ENCODE measurements at regions not wholly inside any gene's neighbourhood (a gene's known extent, or its start where the extent isn't known, plus 50 kb on each side); places are given as distances from the start of the nearest gene placed in this dataset.
"Not testable (repeated sequence)": the region's sequence is repeated elsewhere in the genome, so short reads cannot be mapped to it uniquely, and the experiment has no call there.

DNA sequence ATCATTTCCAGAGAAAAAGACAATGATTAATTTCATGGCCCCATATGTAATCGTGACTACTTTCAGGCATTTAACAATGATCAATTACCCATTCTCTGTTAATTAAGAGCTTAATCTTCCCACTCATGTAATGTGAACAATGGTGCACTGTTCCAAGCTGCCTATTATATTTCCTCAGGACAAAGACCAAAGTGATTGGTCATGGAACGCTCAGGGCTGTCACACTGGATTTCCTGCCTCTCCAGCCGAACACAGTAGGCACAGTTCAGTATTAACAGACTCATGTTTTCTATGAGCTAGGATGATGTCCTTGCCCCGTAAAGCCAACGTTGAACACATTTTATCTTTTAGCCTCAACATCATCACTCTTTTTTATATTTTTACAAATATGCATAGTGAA, 142.7 kb upstream of the FZD8 start:
- DNase-seq (ENCODE audit: low spot score) = no peak

DNA sequence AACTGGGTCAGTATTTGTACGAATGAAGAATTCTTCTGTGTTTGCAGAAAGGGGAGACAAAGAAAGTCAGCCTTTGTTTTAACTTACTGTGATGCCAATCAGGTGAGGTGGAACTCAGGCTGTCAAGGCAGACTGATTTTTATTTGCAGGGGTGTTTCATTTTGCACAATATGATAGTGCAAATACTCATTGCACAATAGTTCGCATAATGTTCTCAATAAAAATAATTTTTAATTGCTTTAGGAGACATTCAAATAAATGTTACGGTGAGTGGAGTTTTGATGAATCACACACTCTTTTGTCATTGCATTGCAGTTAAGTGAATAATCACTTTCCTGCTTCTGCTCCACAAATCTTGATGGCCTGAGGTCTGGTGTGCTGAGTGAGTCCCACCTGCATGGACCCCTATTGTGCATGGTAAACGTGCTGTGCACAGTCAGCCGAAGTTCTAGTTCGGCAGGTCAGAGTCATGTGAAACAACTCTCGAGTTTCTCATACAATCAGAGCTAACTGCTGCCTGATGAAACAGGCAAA, 141.3 kb upstream of the FZD8 start:
- DNase-seq (ENCODE audit: low spot score) = no peak

DNA sequence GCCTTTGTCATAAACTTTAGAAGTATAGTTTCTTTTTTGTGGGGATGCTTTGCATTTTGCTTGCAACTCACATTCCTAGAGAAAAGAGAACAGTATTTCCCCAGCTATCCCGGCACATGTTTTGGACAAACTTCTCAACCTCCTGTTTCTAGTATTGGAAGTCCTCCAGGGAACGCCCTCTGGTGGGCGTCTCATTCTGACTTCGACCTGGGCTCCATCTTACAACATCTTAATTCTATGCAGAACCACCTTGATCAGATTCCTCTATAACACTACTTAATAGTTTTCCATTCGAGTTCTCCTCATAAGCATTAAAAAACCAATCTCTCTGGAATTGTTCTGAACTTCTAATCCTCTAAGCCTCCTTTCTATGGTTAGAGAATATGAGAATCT, 139.5 kb upstream of the FZD8 start:
- DNase-seq (ENCODE audit: low spot score) = no peak

DNA sequence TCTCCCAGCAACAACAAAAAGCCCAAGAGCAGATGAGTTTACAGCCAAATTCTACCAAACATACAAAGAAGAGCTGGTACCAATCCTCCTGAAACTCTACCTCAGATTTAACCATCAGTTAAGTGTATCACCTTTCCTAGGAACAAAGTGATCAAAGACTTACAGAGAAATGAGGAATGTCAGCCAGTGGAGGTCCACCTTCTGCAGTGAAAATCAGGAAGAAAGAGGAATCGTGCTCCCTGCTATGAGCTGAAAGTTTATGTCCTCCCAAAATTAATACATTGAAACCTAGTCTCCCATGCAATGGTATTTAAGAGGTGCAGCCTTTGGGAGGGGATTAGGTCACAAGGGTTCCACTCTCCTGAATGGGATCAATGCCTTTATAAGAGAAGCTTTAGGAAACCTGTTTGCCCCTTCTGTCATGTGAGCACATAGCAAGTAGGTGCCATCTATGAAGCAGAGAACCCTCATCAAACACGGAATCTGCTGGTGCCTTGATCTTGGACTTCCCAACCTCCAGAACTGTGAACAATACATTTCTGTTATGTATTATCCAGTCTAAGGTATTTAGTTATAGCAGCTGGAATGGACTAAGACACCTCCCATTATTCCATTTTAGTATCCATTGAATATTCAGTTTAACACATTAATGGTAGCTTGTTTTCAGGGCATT, 139.0 kb upstream of the FZD8 start:
- no peak for DNase-seq (ENCODE audit: low spot score)

DNA sequence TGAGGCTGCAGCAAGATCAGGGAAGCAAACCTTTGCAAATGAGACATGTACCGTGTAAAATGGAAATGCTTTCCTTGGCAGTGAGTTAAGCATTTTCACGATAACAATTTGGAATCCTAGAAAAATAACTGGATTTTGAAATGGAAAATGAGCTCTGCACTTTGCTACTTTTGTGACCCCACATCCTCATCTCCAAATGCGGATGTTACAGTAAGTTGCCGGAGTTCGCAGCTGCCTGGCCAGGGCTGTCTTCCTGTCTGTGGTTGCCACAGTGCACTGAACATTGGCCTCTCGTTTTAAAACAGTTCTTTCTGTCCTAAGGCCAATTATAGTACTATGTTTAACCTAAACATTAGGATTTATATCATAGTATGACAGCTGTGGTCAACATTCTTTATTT, 136.2 kb upstream of the FZD8 start:
- no peak for DNase-seq (ENCODE audit: low spot score)

DNA sequence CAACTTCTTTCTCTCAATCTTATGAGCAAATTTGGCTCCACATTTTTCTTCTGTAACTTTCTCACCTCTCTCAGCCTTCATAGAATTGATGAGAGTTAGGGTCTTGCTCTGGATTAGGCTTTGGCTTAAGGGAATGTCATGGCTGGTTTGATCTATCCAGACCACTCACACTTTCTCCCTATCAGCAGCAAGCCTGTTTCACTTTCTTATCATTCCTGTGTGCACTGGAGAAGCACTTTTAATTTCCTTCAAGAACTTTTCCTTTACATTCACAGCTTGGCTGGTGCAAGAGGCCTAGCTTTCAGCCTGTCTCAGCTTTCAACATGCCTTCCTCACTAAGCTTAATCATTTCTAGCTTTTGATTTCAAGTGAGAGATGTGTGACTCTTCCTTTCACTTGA, 134.5 kb upstream of the FZD8 start:
- DNase-seq (ENCODE audit: low spot score) = not testable (repeated sequence)

DNA sequence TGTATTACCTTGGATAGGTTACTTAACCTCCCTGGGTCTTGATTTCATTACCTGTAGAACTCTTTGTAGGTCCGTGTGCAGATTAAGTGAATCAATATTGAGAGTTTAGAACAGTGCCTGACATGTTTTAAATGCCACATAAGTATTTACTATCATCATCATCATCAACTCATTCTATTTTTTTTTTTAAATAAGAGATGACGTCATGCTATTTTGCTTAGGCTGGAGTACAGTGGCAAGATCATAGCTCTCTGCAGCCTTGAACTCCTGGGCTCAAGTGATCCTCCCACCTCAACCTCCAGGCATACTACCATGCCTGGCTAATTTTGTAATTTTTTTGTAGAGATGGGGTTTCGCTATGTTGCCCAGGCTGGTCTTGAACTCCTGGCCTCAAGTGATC, 132.0 kb upstream of the FZD8 start:
- DNase-seq (ENCODE audit: low spot score) = no peak

DNA sequence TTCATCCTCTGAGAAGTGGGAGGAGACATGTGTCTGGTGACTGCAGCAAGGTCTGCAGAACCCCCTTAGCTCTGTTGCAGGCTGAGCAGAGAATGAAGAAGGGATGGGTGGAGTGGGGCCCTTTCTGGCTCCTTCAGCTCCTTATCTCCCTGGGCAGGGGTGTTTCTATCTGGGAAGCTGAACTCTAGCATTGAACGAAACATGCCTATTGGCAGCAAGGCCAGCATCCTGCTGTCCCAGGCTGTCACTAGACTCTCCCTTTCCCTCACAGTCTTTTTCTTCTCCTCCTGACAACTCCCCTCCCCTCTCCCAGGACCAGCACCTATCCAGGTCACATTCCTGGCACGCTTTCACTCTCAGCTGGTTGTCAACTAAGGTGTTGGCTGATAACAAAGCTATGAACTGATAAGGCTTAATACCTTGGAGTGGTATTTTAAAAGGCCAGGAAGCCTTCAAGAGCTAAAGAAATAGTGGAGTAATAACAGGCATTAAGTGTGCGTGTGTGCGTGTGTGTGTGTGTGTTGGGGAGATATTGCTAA, 128.8 kb upstream of the FZD8 start:
- DNase-seq (ENCODE audit: low spot score) = no peak

DNA sequence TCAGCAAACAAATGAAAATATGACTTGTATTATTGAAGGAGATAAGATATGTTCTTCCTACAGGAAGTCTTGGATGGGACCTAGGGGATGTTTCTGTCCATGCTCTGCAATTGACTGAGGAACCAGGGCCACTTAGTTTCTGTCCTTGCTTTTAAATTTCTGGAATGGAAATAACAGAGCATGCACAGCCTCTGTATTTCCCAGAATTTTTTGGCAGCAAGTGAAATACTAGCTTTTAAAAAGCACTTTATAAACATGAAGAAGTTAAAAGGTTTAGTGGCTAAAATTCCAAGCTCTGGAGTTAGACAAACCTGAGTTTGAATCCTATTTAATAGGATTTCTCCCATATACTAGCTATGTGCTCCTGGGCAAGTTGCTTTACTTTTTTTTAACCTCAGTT, 127.7 kb upstream of the FZD8 start:
- no peak for DNase-seq (ENCODE audit: low spot score)

DNA sequence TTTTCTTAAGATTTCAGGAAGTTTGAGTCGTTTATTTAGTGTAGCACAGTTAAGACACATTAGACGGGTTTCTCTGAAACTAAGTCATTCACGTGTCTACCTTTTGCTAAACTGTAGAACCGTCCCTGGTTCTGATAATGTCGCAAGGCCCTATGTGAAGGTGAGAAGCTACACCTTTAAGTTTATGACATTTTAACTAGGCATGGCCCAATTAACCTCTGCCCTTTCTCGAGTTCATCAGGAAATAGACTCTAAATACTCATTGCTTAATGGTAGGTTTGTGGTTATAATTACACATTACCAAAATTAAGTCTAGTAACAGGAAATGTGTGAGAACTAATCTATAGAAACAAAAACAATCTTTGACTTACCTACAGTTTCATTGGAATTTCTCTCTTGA, 126.6 kb upstream of the FZD8 start:
- no peak for DNase-seq (ENCODE audit: low spot score)

DNA sequence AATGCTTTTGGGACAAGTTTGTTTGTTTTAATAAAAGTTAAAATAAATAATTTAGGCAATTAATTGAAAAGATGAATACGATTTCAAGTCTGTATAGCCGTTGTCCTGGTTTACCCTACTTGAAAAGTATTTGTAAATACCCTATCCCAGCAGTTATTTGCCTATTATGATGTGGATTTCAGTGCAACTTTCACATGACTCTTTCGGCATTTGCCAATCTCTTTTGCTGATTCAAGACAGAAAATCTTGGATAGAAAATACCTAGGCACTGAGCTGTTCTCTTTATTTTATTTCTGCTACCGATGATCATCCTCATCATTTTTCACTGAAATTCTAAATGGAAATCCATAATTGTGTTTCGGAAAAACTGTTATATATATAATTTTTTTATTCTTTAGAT, 125.9 kb upstream of the FZD8 start:
- DNase-seq (ENCODE audit: low spot score) = no peak

DNA sequence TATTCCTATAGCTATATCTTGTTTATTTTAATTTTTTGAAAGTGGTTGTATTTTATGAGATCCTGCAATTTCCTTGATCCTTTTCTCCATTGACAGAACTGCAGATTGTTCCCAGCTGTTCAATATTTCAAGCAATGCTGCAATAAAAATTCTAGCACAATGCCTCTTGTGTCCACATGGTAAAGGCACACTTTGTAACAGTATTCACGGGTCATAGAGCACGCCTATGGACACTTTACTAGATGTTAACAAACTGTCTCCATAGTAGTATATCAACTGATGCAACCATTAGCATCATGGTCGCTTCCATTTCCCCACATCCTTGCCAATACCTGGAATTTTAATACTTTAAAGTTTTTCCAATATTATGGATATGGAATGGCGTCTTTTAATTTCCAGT, 123.9 kb upstream of the FZD8 start:
- no peak for DNase-seq (ENCODE audit: low spot score)

DNA sequence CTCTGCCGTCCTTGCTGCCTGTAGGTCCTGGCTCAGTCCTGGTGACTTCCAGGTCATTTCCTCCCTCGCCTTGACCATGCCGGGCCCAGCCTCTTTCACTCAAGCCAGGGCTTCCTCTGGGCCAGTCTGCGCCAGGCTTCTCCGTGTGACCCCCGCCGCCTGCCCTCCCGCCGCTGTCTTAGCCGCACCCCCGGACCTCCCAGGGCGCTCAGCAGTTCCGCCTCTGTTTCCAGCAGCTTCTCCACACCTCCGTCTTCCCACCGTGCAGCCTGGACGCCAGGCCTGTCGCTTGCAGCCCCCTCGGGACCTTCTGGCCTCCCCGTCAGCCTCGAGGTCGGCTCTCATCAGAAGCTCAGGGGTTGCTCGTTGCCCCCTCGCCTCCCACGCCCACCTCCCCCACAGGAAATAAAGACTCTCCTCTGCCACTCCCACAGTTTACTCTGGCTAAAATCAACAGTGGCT, 123.0 kb upstream of the FZD8 start:
- DNase-seq (ENCODE audit: low spot score) = no peak

DNA sequence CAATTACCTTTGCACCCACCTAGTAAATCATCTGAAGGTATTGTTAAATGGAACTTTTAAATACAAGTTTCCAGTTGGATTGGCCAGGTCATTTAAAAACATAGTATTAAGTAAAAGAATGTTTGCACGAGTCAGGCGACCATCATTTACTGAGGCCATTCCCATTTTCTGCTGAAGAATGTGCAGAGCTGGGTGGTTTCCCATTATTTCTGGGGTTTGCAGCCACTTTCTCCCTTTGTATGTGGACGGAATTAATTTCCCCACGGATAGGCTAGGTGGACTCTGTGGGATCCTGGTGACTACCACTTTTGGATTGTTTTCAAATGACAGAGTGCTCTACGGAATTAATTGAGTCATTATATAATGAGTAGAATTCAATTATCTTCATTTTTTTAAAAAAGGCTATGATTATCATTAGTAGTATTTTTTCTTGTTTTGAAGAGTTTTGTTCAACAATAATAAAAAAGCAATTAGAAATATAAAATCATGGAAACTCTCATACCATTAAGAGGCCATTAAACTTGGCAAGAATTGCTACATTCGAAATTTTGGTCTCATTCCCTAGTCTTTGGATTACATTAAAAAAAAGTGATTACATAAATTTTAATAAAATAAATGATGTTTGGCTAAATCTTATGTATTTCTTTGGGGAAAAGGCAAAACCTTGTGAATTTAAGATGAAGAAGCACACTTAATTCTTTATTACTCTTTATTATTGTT, 120.4 kb upstream of the FZD8 start:
- no peak for DNase-seq (ENCODE audit: low spot score)

DNA sequence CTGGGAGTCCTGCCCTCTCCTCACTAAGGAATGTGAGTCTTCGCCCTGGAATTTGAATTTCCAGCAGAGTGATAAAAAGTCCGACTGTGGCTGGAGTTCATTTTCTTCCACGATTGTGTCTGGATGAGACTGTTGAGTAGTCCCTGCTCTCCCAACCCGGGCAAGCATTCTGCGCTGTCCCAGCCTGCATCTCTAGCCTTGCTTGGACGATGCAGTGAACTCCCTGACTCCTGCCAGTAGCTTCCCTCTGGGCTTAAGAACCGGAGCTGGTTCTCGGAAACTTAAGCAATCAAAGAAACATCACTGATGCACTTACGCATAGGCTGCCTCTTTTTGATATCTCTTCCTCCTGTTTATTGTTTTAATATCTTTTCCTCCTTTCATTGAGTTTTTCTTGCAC, 116.0 kb upstream of the FZD8 start:
- no peak for DNase-seq (ENCODE audit: low spot score)

DNA sequence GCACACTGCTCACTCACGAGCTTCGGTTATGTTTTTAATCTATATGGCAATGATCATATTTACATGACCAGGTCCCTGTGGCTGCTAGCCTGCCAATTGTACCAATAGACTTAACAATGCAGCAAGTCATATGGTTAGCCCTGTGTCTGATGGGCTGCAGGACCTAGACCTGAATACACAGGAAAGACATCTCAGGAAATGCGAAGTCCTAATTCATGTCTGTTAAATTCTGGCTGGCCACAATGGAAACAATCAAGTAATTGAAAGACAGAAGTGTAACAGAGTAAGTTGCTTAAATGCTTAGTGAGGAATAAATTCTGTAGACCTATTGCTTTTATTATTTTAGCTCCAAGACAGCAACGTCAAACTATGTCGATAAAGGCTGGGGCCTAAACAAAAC, 112.4 kb upstream of the FZD8 start:
- no peak for DNase-seq (ENCODE audit: low spot score)

DNA sequence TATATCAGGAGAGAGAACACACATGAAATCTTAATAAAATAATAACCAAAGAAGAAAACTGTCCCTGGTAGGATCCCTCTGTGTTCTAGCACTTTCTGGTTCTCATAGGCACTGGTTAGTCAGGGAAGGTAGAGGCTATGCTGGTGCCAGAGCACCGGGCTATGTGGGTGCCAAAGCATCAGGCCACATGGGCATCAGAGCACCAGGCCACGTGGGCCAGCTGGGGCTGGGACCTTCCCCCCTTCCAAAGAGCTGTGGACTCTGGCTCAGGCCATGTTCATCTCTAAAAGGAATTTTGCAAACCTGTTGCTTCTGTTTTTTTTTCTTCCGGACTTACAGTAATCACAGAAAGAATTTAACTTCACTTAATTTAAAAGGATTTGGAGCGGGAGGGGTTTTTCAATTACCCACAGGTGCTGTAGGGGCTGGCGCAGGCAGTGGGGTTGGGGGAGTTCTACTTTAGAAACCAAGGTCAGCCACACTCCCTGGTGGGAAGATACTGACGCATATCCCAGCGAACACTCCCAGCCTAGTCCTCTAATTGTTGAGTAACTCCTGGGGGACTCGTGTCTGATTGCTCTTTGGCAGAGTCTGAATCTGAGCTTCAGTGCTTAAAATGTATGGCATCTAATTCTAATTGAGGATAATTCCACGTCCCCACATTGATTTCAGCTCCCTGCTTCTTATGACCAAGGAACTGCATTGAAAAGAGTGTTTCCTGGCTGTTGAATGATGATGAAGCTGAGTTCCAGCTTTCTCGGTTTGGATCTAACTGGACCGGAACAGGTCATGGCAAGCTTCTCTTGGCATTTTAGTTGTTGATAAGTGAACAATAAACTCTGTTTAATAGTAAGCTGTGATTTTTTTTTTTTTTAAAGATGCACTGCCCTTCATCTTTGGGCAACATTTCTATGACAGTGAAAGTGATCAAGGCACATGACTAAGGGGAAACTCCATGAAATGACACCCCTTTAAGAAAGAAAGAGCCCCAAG, 110.7 kb upstream of the FZD8 start:
- no peak for DNase-seq (ENCODE audit: low spot score)

DNA sequence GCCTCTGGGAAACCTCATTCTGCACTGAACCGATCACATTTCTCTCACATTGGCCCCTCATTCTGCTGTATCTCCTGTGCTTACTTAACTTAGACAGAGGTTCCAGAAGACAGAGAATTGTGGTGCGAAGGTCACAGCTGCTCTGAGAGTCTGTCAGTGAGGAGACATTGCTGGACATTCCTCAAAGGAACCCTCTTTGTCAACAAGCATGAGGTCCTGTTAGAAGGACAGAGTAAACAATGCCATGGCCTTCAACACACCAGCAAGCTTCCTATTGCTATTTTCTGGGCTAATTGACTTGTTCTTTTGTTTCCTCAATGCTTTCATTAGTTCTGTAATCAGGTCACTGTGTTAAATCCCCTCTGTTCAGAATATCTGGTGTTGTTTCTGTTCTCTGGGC, 109.3 kb upstream of the FZD8 start:
- no peak for DNase-seq (ENCODE audit: low spot score)

DNA sequence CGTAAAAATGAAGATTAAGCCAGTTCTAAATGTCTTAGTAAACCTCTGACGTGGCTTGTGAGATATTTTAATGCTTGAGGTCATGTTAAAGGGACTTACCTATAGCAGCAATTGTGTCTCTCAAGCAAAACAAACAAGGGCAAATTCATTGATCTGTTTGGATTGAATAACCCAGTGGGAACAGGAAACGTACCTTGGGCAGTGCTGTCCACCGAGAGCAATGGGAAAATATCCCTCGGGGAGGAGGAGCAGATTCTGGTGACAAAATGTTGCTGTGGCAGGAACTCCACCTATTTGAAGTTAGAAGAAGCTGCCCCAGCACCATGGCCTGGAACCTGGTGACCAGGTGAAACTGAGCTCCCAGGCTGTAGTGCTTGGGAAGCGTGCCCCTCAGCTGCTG, 107.1 kb upstream of the FZD8 start:
- no peak for DNase-seq (ENCODE audit: low spot score)

DNA sequence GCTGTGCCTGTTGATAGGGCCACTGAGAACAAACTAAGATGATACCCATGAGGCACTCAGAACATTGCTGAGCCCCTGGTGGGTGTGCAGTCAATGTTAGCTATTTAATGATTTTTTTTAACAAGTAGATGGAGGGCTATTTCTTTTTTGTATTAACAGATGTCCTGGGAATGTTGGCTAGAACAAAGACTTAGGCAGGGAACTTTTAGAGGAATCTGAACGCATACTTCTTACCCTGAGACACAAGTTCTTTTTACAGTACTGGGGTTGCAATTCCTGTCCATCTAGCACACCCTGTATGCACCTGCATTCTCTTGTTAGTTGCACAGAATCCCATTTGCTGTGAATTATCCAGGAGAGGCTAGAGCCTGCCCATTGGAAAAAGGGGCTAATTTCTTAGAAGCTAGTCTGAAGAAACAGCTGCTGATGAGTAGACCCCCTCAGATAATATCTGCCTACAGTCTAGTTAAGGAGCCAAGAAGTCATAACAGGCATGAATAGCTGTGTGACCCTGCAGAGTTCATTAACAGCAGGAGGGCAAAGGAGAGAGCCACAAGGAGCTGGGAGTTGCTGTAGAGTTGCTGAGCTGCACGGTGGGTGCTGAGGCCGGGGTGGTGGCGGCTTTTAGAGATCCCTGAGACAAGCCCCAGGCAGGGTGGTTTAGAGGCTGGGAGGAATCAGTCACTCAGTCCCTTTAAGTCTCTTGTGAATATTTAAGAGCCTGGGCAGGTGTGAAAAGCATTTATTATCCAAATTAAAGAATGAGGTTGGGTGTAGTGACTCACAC, 103.7 kb upstream of the FZD8 start:
- DNase-seq (ENCODE audit: low spot score) = no peak

DNA sequence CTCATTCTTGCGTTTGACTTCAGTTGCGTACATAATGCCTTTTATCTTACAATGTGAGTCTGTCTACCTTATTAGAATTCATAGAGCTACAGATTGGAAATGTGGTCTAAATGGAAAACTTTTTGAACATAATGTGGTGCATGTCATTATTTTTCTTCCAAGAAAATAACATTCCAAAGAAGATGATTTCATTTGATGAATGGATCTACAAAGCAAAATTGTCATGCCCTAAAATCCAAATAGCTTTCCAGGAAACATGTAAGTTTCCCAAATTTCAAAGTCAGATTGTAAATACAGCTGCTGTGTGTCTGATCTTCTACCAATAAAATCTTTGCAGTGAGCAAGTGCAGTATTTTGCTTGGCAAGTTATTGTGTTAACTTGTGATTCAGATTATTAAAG, 101.8 kb upstream of the FZD8 start:
- DNase-seq (ENCODE audit: low spot score) = no peak
